Ishikawa (cell line): ENCODE measurements at regions not wholly inside any gene's neighbourhood (a gene's known extent, or its start where the extent isn't known, plus 50 kb on each side); places are given as distances from the start of the nearest gene placed in this dataset.

ENCODE experiments used
- CEBPB ChIP-seq: IDR thresholded peaks from 2 replicates; pipeline ENCODE4 v1.6.1; 2012
- CREB1 ChIP-seq: IDR thresholded peaks from 2 replicates; pipeline ENCODE4 v1.6.1; 2012; ENCODE audit warnings: low read depth
- EGR1 ChIP-seq: IDR thresholded peaks from 2 replicates; pipeline ENCODE4 v1.6.1; 2012
- EP300 ChIP-seq: IDR thresholded peaks from 2 replicates; pipeline ENCODE4 v1.6.1; 2012; ENCODE audit warnings: borderline replicate concordance
- FOXM1 ChIP-seq: IDR thresholded peaks from 2 replicates; pipeline ENCODE4 v1.6.1; 2012; ENCODE audit warnings: low read depth, borderline replicate concordance
- MAX ChIP-seq: IDR thresholded peaks from 2 replicates; pipeline ENCODE4 v1.6.1; 2012
- RAD21 ChIP-seq: IDR thresholded peaks from 2 replicates; pipeline ENCODE4 v1.6.1; 2012; ENCODE audit warnings: low read depth
- REST ChIP-seq: IDR thresholded peaks from 2 replicates; pipeline ENCODE4 v1.6.1; 2012; ENCODE audit warnings: low read depth, mild to moderate bottlenecking
- TAF1 ChIP-seq: IDR thresholded peaks from 2 replicates; pipeline ENCODE4 v1.6.1; 2012; ENCODE audit warnings: low read depth, mild to moderate bottlenecking
- TCF12 ChIP-seq: IDR thresholded peaks from 2 replicates; pipeline ENCODE4 v1.6.1; 2012; ENCODE audit warnings: low read depth
- TEAD4 ChIP-seq: IDR thresholded peaks from 2 replicates; pipeline ENCODE4 v1.6.1; 2012
- YY1 ChIP-seq: IDR thresholded peaks from 2 replicates; pipeline ENCODE4 v1.6.1; 2012; ENCODE audit warnings: low read depth
- ZBTB7A ChIP-seq: IDR thresholded peaks from 2 replicates; pipeline ENCODE4 v1.6.1; 2012; ENCODE audit warnings: low read depth
- TF ChIP-seq, protein P1 (sequence below): IDR thresholded peaks from 2 replicates; pipeline ENCODE4 v1.6.1; 2012

DNA sequence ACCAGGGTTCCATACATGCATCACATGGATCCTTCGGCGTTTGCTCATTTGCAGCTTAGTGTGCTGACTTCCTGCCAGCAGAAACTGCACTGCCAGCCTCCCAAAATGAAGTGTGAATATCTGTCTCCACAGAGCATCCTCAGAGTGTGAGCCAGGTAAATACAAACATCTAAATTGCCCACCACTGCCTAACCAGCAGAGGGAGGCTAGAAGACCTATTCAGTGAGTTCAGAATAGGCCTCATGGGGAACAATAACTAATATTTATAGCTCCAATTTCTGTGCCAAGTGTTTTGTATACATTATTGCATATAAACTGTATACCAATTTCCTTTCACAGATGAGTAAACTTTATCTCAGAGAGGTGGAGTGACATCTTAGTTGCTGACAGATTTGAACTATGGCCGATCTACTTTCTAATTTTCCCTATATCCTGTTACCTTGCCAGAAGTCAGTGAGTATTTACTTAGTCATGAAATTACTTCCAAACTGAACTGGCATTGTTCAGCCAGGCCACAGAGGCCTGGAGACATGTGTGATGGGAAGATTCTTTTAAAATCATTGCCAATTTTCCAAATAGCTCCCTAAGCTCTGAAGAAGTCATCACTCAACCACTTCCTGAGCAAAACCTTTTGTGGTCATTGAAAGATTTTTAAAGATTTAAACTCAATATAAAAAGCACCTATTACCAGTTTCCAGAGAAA is 926.5 kb upstream of the GHITM start:
- TF ChIP-seq YY1: no peak
- no peak for TF ChIP-seq EP300
- TF ChIP-seq, protein P1, sequence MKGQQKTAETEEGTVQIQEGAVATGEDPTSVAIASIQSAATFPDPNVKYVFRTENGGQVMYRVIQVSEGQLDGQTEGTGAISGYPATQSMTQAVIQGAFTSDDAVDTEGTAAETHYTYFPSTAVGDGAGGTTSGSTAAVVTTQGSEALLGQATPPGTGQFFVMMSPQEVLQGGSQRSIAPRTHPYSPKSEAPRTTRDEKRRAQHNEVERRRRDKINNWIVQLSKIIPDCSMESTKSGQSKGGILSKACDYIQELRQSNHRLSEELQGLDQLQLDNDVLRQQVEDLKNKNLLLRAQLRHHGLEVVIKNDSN: no peak
- no peak for TF ChIP-seq TAF1
- TF ChIP-seq EGR1: no peak
- TF ChIP-seq TCF12: no peak
- TF ChIP-seq CREB1: no peak
- no peak for TF ChIP-seq FOXM1
- TF ChIP-seq CEBPB: no peak
- no peak for TF ChIP-seq REST
- TF ChIP-seq MAX: no peak
- no peak for TF ChIP-seq RAD21
- TF ChIP-seq ZBTB7A: no peak
- TF ChIP-seq TEAD4: no peak
